Ishikawa (cell line): ENCODE measurements at regions not wholly inside any gene's neighbourhood (a gene's known extent, or its start where the extent isn't known, plus 50 kb on each side); places are given as distances from the start of the nearest gene placed in this dataset.

Experiments
- EP300 ChIP-seq: IDR thresholded peaks from 2 replicates; pipeline ENCODE4 v1.6.1; 2012; ENCODE audit warnings: borderline replicate concordance
- YY1 ChIP-seq: IDR thresholded peaks from 2 replicates; pipeline ENCODE4 v1.6.1; 2012; ENCODE audit warnings: low read depth

GRCh38 chr3:159565313-159565712 is 423.3 kb upstream of the IL12A start:
- no peak for TF ChIP-seq EP300
- TF ChIP-seq YY1: no peak
